Esophagus squamous epithelium (tissue), 4 donors: ENCODE measurements at regions not wholly inside any gene's neighbourhood (a gene's known extent, or its start where the extent isn't known, plus 50 kb on each side); places are given as distances from the start of the nearest gene placed in this dataset.

ENCODE experiments used
- POLR2A ChIP-seq, 4 donors: fragments of 450-650 bp; IDR thresholded peaks; one replicate each; pipeline ENCODE4 v1.6.1; 2017; ENCODE audit warnings: antibody characterized with exemption in 4 of 4, mild to moderate bottlenecking in 4 of 4, moderate library complexity in 3 of 4
- TF ChIP-seq, protein P1 (sequence below), 6 experiments: fragments of 450-650 bp in 4 of 6; fragments of 200-600 bp in 2 of 6; sonication (generic) in 2 of 6; IDR thresholded peaks; one replicate each; pipeline ENCODE4 v1.5.1; 2016 to 2019; ENCODE audit warnings: antibody characterized with exemption in 6 of 6, mild to moderate bottlenecking in 4 of 6, moderate library complexity in 4 of 6

DNA sequence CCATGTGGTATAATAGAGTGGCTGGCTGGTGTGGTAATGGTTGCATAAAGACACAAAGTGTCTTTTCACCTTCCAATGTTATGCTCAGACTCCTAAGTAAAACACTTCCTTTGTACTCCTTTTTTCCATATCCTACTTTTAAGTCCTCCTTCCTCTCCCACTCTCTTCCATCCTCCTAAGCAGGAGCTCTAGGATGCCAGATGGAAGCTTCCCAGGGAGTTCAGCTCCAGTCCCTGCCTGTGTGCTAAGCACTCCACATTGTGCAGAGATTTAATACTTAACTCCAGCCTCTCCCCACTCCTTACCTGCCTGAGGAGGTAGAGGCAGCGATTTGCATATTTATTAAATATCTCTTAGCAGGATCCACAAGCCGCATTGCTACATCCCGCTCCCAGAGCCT, 60.5 kb upstream of the IGSF21 start:
- TF ChIP-seq, protein P1, sequence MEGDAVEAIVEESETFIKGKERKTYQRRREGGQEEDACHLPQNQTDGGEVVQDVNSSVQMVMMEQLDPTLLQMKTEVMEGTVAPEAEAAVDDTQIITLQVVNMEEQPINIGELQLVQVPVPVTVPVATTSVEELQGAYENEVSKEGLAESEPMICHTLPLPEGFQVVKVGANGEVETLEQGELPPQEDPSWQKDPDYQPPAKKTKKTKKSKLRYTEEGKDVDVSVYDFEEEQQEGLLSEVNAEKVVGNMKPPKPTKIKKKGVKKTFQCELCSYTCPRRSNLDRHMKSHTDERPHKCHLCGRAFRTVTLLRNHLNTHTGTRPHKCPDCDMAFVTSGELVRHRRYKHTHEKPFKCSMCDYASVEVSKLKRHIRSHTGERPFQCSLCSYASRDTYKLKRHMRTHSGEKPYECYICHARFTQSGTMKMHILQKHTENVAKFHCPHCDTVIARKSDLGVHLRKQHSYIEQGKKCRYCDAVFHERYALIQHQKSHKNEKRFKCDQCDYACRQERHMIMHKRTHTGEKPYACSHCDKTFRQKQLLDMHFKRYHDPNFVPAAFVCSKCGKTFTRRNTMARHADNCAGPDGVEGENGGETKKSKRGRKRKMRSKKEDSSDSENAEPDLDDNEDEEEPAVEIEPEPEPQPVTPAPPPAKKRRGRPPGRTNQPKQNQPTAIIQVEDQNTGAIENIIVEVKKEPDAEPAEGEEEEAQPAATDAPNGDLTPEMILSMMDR (IDR thresholded peaks at IDR 0.05): no peak
- no peak for TF ChIP-seq POLR2A (IDR thresholded peaks at IDR 0.05)
